Sigmoid colon (tissue), 3 donors: ENCODE measurements at regions not wholly inside any gene's neighbourhood (a gene's known extent, or its start where the extent isn't known, plus 50 kb on each side); places are given as distances from the start of the nearest gene placed in this dataset.
"Not testable (repeated sequence)": the region's sequence is repeated elsewhere in the genome, so short reads cannot be mapped to it uniquely, and the experiment has no call there.

Source experiments
- POLR2A ChIP-seq, 2 donors: fragments of 450-650 bp; IDR thresholded peaks; one replicate each; pipeline ENCODE4 v1.6.1; 2016; ENCODE audit warnings: antibody characterized with exemption in 2 of 2, mild to moderate bottlenecking in 2 of 2, moderate library complexity in 2 of 2
- TF ChIP-seq, protein P1 (sequence below), 4 experiments: fragments of 450-650 bp in 3 of 4; fragments of 200-600 bp in 1 of 4; IDR thresholded peaks; one replicate each; pipeline ENCODE4 v1.5.1; 2016 to 2019; ENCODE audit warnings: antibody characterized with exemption in 4 of 4, mild to moderate bottlenecking in 3 of 4, moderate library complexity in 2 of 4

DNA sequence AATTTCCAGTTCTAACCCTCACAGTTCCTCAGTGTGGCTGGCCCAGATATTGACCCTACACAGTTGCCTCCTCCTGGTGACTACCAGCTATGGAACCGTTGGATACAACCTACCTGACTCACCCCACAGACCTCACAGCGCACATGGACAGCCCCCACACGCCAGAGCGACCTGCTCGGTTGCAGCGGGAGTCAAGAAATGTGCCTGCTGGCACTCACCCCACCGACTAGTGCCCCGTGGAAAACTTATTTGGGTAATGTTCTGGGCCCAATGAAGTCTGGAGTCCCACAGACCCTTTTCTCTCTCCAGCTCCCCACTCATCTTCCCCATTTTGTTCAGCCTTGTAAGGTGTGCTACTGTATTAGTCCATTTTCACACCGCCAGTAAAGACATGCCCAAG lies 2770.8 kb downstream of the RPIA start:
- TF ChIP-seq, protein P1, sequence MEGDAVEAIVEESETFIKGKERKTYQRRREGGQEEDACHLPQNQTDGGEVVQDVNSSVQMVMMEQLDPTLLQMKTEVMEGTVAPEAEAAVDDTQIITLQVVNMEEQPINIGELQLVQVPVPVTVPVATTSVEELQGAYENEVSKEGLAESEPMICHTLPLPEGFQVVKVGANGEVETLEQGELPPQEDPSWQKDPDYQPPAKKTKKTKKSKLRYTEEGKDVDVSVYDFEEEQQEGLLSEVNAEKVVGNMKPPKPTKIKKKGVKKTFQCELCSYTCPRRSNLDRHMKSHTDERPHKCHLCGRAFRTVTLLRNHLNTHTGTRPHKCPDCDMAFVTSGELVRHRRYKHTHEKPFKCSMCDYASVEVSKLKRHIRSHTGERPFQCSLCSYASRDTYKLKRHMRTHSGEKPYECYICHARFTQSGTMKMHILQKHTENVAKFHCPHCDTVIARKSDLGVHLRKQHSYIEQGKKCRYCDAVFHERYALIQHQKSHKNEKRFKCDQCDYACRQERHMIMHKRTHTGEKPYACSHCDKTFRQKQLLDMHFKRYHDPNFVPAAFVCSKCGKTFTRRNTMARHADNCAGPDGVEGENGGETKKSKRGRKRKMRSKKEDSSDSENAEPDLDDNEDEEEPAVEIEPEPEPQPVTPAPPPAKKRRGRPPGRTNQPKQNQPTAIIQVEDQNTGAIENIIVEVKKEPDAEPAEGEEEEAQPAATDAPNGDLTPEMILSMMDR (IDR thresholded peaks at IDR 0.05) = not testable (repeated sequence)
- not testable (repeated sequence) for TF ChIP-seq POLR2A (IDR thresholded peaks at IDR 0.05)
